Transverse colon (tissue), 4 donors: ENCODE measurements at regions not wholly inside any gene's neighbourhood (a gene's known extent, or its start where the extent isn't known, plus 50 kb on each side); places are given as distances from the start of the nearest gene placed in this dataset.

Experiments used
- DNase-seq: peaks from one replicate; pipeline ENCODE4 v3.0.0-alpha.2; 2019
- H3K27ac ChIP-seq, 4 donors: fragments of 200-600 bp; sonication (generic); 2 replicates each; pipeline ENCODE4 v1.5.1; 2016 to 2018; ENCODE audit warnings: inconsistent platforms in 4 of 4
- H3K27me3 ChIP-seq: fragments of 200-600 bp; sonication (generic); 2 replicates; pipeline ENCODE4 v1.5.1; 2017; ENCODE audit warnings: inconsistent platforms
- H3K36me3 ChIP-seq, 4 donors: fragments of 200-600 bp; sonication (generic); 2 replicates each; pipeline ENCODE4 v1.5.1; 2017 to 2019; ENCODE audit warnings: inconsistent platforms in 4 of 4
- H3K4me1 ChIP-seq, 4 donors: fragments of 200-600 bp; sonication (generic); 2 replicates each; pipeline ENCODE4 v1.5.1; 2017 to 2020; ENCODE audit warnings: inconsistent platforms in 4 of 4
- H3K4me3 ChIP-seq, 4 donors: fragments of 200-600 bp; sonication (generic); 1 replicate in 1 of 4; 2 replicates in 3 of 4; pipeline versions ENCODE4 v1.5.1 to v1.6.1; 2017 to 2019; ENCODE audit warnings: inconsistent platforms in 4 of 4
- H3K9me3 ChIP-seq, 2 donors: fragments of 200-600 bp; sonication (generic); 2 replicates each; pipeline ENCODE4 v1.5.1; 2017 to 2019; ENCODE audit warnings: inconsistent platforms in 2 of 2
- EP300 ChIP-seq: sonication (generic); formaldehyde crosslinking; IDR thresholded peaks from one replicate; pipeline ENCODE4 v1.6.1; 2017; ENCODE audit warnings: antibody characterized with exemption, low read depth
- POLR2A ChIP-seq: fragments of 450-650 bp; IDR thresholded peaks from one replicate; pipeline ENCODE4 v1.6.1; 2016; ENCODE audit warnings: antibody characterized with exemption, mild to moderate bottlenecking, moderate library complexity
- POLR2AphosphoS5 ChIP-seq, 3 donors: sonication (generic); formaldehyde crosslinking; IDR thresholded peaks; one replicate each; pipeline ENCODE4 v1.6.1; 2016; ENCODE audit warnings: antibody characterized with exemption in 3 of 3
- WGBS, 2 donors: methylation state at CpG; one replicate each; pipeline ENCODE4 v1.1.5; 2018; ENCODE audit warnings: low coverage in 1 of 2; 5-methylcytosine and 5-hydroxymethylcytosine counted together
- in situ Hi-C, 4 donors: fragments of 200-750 bp; cut with MboI; loops; one replicate each; pipeline versions ENCODE4 v1.15.0 to v1.15.1; 2017; ENCODE audit warnings: low sequenced_read_pairs in 3 of 4, low pct_ligation_motif_present in 1 of 4, low pct_unique_long_range_greater_than_20kb in 1 of 4
- intact Hi-C: fragments of 100-400 bp; cut with DNase I; formaldehyde crosslinking; loops from one replicate; pipeline ENCODE4 v1.15.1; 2023; ENCODE audit warnings: low total_unique reads
- TF ChIP-seq, protein P1 (sequence below), 5 experiments: fragments of 200-600 bp in 3 of 5; fragments of 450-650 bp in 2 of 5; sonication (generic) in 3 of 5; IDR thresholded peaks; 1 replicate in 2 of 5; 2 replicates in 3 of 5; pipeline ENCODE4 v1.5.1; 2016 to 2017; ENCODE audit warnings: antibody characterized with exemption in 5 of 5, inconsistent platforms in 3 of 5, mild to moderate bottlenecking in 2 of 5, moderate library complexity in 1 of 5

DNA sequence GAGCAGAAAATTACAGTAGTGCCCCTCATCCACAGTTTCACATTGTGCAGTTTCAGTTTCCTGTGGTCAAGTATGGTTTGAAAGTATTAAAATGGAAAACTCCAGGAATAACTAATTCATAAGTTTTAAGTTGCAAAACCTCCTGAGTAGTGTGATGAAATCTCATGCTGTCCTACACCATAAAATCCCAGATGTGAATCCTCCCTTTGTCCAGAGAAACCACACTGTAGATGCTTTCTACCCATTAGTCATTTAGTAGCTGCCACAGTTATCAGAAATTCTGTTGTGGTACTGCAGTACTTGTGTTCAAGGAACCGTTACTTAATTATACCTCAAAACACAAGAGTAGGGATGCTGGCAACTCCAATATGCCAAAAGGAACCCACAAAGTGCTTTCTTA, 74.7 kb downstream of the PTCHD4 start:
- in situ Hi-C loops (no loop called here), intact Hi-C loops (no loop called here)
- no peak for TF ChIP-seq POLR2A
- Histone ChIP-seq H3K27ac (no peak overlapping the region), H3K4me3 (no peak overlapping the region), H3K36me3 (no peaks in the 10 kb centered on the region), H3K4me1 (no peaks in the 10 kb centered on the region), H3K27me3 (no peaks in the 10 kb centered on the region), H3K9me3 (no peaks in the 10 kb centered on the region)
- DNase-seq, result no peak
- 75 to 84% methylated on average over 1 of the region's 1 CpG for WGBS, 2 donors

DNA sequence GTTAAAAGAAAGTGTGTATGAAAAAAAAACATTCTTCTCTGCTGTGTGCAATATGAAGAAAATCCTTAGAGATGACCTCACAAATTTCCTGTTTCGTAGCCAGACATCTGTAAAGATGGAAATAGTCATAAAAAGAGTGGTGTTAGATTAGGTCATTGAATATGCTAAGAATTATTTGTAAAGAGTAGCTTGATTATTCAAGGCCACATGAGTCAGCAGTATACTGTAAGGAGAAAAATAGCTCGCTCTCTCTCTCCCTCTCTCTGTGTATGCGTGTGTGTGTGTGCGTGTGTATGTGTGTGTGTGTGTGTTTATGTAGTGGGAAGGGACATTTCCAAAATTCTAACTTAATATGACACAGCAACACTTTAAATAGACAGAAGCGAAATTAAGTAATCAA, 78.8 kb downstream of the PTCHD4 start:
- no peak overlapping the region for H3K4me3 ChIP-seq
- no peaks in the 10 kb centered on the region for H3K36me3 ChIP-seq
- no peak overlapping the region for H3K27ac ChIP-seq
- TF ChIP-seq, protein P1, sequence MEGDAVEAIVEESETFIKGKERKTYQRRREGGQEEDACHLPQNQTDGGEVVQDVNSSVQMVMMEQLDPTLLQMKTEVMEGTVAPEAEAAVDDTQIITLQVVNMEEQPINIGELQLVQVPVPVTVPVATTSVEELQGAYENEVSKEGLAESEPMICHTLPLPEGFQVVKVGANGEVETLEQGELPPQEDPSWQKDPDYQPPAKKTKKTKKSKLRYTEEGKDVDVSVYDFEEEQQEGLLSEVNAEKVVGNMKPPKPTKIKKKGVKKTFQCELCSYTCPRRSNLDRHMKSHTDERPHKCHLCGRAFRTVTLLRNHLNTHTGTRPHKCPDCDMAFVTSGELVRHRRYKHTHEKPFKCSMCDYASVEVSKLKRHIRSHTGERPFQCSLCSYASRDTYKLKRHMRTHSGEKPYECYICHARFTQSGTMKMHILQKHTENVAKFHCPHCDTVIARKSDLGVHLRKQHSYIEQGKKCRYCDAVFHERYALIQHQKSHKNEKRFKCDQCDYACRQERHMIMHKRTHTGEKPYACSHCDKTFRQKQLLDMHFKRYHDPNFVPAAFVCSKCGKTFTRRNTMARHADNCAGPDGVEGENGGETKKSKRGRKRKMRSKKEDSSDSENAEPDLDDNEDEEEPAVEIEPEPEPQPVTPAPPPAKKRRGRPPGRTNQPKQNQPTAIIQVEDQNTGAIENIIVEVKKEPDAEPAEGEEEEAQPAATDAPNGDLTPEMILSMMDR (IDR thresholded peaks at IDR 0.05), result no peak
- TF ChIP-seq POLR2A (no peak), EP300 (no peak), POLR2AphosphoS5 (IDR thresholded peaks at IDR 0.05) (no peak)
- in situ Hi-C loops, result no loop called here
- WGBS, 2 donors, result 74 to 80% methylated on average over 5 of the region's 5 CpGs
- no peak for DNase-seq
- no peaks in the 10 kb centered on the region for H3K27me3 ChIP-seq
- intact Hi-C loops, result no loop called here
- H3K9me3 ChIP-seq, result no peaks in the 10 kb centered on the region
- no peaks in the 10 kb centered on the region for H3K4me1 ChIP-seq

DNA sequence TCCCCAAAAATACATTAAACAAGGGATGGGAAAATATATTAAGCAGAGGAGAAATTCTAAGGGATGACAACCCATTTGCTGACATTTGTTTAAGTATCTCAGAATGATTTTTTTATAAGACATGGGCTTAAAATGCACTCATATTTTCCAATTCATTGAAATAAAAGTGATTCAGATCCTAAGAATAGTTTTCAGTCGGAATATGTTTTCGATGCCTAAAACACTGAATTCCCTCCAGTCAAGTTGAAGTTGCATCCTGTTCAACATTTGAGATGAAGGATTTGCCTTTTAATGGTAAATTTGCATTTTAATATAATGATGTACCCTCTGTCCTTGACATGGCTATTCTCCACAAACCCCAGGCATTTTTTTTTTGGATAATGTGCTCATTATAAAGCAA, 79.3 kb downstream of the PTCHD4 start:
- Histone ChIP-seq H3K9me3 (no peaks in the 10 kb centered on the region), H3K4me3 (no peak overlapping the region), H3K4me1 (no peaks in the 10 kb centered on the region), H3K27me3 (no peaks in the 10 kb centered on the region), H3K27ac (no peak overlapping the region), H3K36me3 (no peaks in the 10 kb centered on the region)
- intact Hi-C loops, result no loop called here
- 70 to 83% methylated on average over 2 of the region's 2 CpGs for WGBS, 2 donors
- TF ChIP-seq, protein P1 (IDR thresholded peaks at IDR 0.05), result no peak
- TF ChIP-seq POLR2AphosphoS5 (IDR thresholded peaks at IDR 0.05) (no peak), EP300 (no peak), POLR2A (no peak)
- DNase-seq, result no peak
- in situ Hi-C loops, result no loop called here

DNA sequence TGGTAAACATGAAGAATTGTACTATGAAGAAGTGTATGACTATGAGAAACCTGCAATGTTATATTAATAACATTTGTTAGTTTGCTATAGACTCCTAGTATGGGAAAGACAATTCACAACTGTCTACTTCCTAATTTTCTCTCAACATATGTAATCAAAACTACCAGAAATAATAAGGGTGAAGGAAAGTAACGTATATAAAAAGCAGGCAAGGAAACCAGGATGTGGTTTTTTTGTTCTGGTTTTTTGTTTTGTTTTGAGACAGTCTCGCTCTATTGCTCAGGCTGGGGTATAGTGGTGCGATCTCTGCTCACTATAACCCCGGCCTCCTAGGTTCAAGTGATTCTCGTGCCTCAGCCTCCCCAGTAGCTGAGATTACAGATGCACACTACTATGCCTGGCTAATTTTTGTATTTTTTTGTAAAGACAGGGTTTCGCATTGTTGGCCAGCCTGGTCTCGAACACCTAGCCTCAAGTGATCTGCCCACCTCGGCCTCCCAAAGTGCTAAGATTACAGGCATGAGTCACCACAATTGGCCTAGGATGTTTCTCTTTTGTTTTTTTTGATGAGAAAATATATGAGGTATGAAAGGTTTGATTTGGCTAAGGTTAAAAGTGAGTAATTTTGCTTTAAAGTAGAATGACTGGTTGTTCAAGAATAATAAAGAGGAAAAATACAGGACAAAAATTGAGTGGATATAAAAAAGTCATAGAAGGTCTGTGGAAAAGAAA, 83.1 kb downstream of the PTCHD4 start:
- Histone ChIP-seq H3K27me3 (no peaks in the 10 kb centered on the region), H3K27ac (no peak overlapping the region), H3K4me1 (no peaks in the 10 kb centered on the region), H3K36me3 (no peaks in the 10 kb centered on the region), H3K9me3 (no peaks in the 10 kb centered on the region), H3K4me3 (no peak overlapping the region)
- 63 to 66% methylated on average over 8 of the region's 8 CpGs for WGBS, 2 donors
- no peak for TF ChIP-seq POLR2AphosphoS5 (IDR thresholded peaks at IDR 0.05)
- TF ChIP-seq POLR2A, result no peak
- no peak for TF ChIP-seq EP300
- TF ChIP-seq, protein P1 (IDR thresholded peaks at IDR 0.05), result no peak
- DNase-seq, result no peak
- in situ Hi-C loops (no loop called here), intact Hi-C loops (no loop called here)

DNA sequence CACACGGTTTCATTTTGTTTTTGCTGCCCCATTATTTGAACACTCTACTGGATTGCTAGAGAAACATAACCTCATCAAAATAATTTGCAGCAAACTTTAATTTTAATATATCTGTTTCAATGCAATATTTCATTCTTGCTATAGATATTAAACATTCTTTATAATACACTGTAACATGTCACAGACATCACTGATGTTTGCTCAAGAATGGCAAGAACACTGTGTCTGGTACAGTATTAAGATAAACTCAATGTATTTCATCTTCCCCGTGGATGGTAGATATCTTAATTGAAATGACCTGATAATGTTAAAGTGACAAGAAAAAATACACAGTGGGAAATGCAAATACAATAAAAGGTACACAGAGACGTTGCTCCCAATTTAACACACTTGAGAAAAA, 86.0 kb downstream of the PTCHD4 start:
- no peaks in the 10 kb centered on the region for H3K4me1 ChIP-seq
- intact Hi-C loops, result no loop called here
- no peak overlapping the region for H3K4me3 ChIP-seq
- H3K27ac ChIP-seq, result no peak overlapping the region
- no peaks in the 10 kb centered on the region for H3K36me3 ChIP-seq
- 38 to 43% methylated on average over 3 of the region's 3 CpGs for WGBS, 2 donors
- no peak for TF ChIP-seq POLR2AphosphoS5 (IDR thresholded peaks at IDR 0.05)
- TF ChIP-seq POLR2A, result no peak
- no peak for TF ChIP-seq EP300
- TF ChIP-seq, protein P1 (IDR thresholded peaks at IDR 0.05), result no peak
- in situ Hi-C loops, result no loop called here
- H3K27me3 ChIP-seq, result no peaks in the 10 kb centered on the region
- H3K9me3 ChIP-seq, result no peaks in the 10 kb centered on the region
- DNase-seq, result no peak
